Astrocyte (in vitro differentiated cells and primary cell): ENCODE measurements at regions not wholly inside any gene's neighbourhood (a gene's known extent, or its start where the extent isn't known, plus 50 kb on each side); places are given as distances from the start of the nearest gene placed in this dataset.

Experiments used
- CTCF ChIP-seq: IDR thresholded peaks from 2 replicates; pipeline ENCODE4 v1.5.1; 2011; ENCODE audit warnings: low read depth, mild to moderate bottlenecking, inconsistent platforms, low read length, moderate library complexity; ENCODE audit not compliant: insufficient read depth
- EZH2 ChIP-seq: IDR thresholded peaks from 2 replicates; pipeline ENCODE4 v1.6.1; 2012; ENCODE audit warnings: mild to moderate bottlenecking, low read length, inconsistent platforms; ENCODE audit not compliant: insufficient read depth

DNA sequence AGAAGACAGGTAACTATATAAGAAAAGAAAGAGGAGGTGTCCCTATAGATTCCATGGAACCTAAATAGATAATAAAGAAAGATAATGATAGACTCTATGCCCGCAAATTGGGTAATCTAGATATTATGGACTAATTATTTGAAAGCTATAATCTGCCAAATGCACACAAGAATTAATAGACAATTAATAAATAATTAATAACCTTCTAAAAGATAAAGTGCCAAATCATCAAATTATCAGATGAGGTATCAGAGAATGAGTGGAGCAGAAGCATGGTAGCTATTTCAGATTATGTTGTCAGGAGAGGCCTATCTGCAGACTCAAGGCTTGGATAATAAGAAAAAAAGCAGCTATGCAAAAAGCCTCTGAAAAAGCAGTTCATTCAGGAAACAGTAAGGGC, 1120.8 kb downstream of the PLA2G4A start:
- no peak for TF ChIP-seq CTCF
- TF ChIP-seq EZH2 = no peak
